Smooth muscle cell (in vitro differentiated cells): ENCODE measurements at regions not wholly inside any gene's neighbourhood (a gene's known extent, or its start where the extent isn't known, plus 50 kb on each side); places are given as distances from the start of the nearest gene placed in this dataset.

Source experiments
- DNase-seq: peaks from one replicate; lab custom pipeline; 2025; ENCODE audit not compliant: unreplicated experiment; lab: John Stamatoyannopoulos, UW
- H2AFZ ChIP-seq: fragments of 200-600 bp; sonication (generic); 2 replicates; pipeline ENCODE4 v1.6.0; 2016; ENCODE audit warnings: antibody characterized with exemption, low read depth, mild to moderate bottlenecking
- H3F3A ChIP-seq: fragments of 200-600 bp; sonication (generic); 2 replicates; pipeline ENCODE4 v1.6.0; 2017; ENCODE audit warnings: antibody characterized with exemption, low read depth
- H3K27ac ChIP-seq: fragments of 200-600 bp; sonication (generic); 2 replicates; pipeline ENCODE4 v1.5.1; 2016; ENCODE audit warnings: low read depth, mild to moderate bottlenecking
- H3K27me3 ChIP-seq: fragments of 200-600 bp; sonication (generic); 2 replicates; pipeline ENCODE4 v1.6.1; 2016; ENCODE audit warnings: low read depth, mild to moderate bottlenecking
- H3K36me3 ChIP-seq: fragments of 200-600 bp; sonication (generic); 2 replicates; pipeline ENCODE4 v1.5.1; 2016; ENCODE audit warnings: low read depth
- H3K4me1 ChIP-seq: fragments of 200-600 bp; sonication (generic); 2 replicates; pipeline ENCODE4 v1.5.1; 2016; ENCODE audit warnings: low read depth
- H3K4me2 ChIP-seq: fragments of 200-600 bp; sonication (generic); 2 replicates; pipeline ENCODE4 v1.6.0; 2016; ENCODE audit warnings: mild to moderate bottlenecking
- H3K4me3 ChIP-seq: fragments of 200-600 bp; sonication (generic); 2 replicates; pipeline ENCODE4 v1.5.1; 2016; ENCODE audit warnings: mild to moderate bottlenecking
- H3K79me2 ChIP-seq: fragments of 200-600 bp; sonication (generic); 2 replicates; pipeline ENCODE4 v1.6.0; 2016; ENCODE audit warnings: low read depth, mild to moderate bottlenecking
- H3K9ac ChIP-seq: fragments of 200-600 bp; sonication (generic); 2 replicates; pipeline ENCODE4 v1.6.0; 2016; ENCODE audit warnings: low read depth
- H3K9me3 ChIP-seq: fragments of 200-600 bp; sonication (generic); replicated peaks from 2 replicates; pipeline ENCODE4 v1.5.1; 2016; ENCODE audit warnings: low read depth
- H4K20me1 ChIP-seq: fragments of 200-600 bp; sonication (generic); 2 replicates; pipeline ENCODE4 v1.6.0; 2016; ENCODE audit warnings: low read depth
- WGBS: methylation state at CpG from one replicate; pipeline ENCODE4 v1.1.7; 2016; ENCODE audit warnings: low lambda C conversion rate; 5-methylcytosine and 5-hydroxymethylcytosine counted together
- TF ChIP-seq, protein P1 (sequence below): fragments of 200-600 bp; sonication (generic); IDR thresholded peaks from 2 replicates; pipeline ENCODE4 v1.5.1; 2017; ENCODE audit warnings: borderline replicate concordance, mild to moderate bottlenecking, antibody characterized with exemption; ENCODE audit not compliant: insufficient read depth, poor library complexity, severe bottlenecking

GRCh38 chr3:96354106-96354505 lies 460.3 kb upstream of the EPHA6 start:
- H3K36me3 ChIP-seq, result no peaks in the 10 kb centered on the region
- H3K79me2 ChIP-seq, result no peaks in the 10 kb centered on the region
- H3K9me3 ChIP-seq, result no peaks in the 10 kb centered on the region
- no peak overlapping the region for H3K4me3 ChIP-seq
- H3K9ac ChIP-seq, result no peak overlapping the region
- H3K27me3 ChIP-seq, result no peaks in the 10 kb centered on the region
- 92% methylated on average over 2 of the region's 2 CpGs for WGBS
- H3K4me1 ChIP-seq, result no peaks in the 10 kb centered on the region
- DNase-seq, result no peak
- TF ChIP-seq, protein P1, sequence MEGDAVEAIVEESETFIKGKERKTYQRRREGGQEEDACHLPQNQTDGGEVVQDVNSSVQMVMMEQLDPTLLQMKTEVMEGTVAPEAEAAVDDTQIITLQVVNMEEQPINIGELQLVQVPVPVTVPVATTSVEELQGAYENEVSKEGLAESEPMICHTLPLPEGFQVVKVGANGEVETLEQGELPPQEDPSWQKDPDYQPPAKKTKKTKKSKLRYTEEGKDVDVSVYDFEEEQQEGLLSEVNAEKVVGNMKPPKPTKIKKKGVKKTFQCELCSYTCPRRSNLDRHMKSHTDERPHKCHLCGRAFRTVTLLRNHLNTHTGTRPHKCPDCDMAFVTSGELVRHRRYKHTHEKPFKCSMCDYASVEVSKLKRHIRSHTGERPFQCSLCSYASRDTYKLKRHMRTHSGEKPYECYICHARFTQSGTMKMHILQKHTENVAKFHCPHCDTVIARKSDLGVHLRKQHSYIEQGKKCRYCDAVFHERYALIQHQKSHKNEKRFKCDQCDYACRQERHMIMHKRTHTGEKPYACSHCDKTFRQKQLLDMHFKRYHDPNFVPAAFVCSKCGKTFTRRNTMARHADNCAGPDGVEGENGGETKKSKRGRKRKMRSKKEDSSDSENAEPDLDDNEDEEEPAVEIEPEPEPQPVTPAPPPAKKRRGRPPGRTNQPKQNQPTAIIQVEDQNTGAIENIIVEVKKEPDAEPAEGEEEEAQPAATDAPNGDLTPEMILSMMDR, result no peak
- no peak overlapping the region for H3K27ac ChIP-seq
- no peaks in the 10 kb centered on the region for H4K20me1 ChIP-seq
- no peak overlapping the region for H2AFZ ChIP-seq
- no peaks in the 10 kb centered on the region for H3F3A ChIP-seq
- H3K4me2 ChIP-seq, result no peak overlapping the region

GRCh38 chr3:96354742-96355141 lies 459.7 kb upstream of the EPHA6 start:
- Histone ChIP-seq H3K36me3 (no peaks in the 10 kb centered on the region), H3K27ac (no peak overlapping the region), H3K9ac (no peak overlapping the region), H2AFZ (no peak overlapping the region), H3K27me3 (no peaks in the 10 kb centered on the region), H3K79me2 (no peaks in the 10 kb centered on the region), H3K4me1 (no peaks in the 10 kb centered on the region), H3K4me3 (no peak overlapping the region), H3K9me3 (no peaks in the 10 kb centered on the region), H3K4me2 (no peak overlapping the region), H3F3A (no peaks in the 10 kb centered on the region), H4K20me1 (no peaks in the 10 kb centered on the region)
- DNase-seq, result no peak
- TF ChIP-seq, protein P1, result no peak

DNA sequence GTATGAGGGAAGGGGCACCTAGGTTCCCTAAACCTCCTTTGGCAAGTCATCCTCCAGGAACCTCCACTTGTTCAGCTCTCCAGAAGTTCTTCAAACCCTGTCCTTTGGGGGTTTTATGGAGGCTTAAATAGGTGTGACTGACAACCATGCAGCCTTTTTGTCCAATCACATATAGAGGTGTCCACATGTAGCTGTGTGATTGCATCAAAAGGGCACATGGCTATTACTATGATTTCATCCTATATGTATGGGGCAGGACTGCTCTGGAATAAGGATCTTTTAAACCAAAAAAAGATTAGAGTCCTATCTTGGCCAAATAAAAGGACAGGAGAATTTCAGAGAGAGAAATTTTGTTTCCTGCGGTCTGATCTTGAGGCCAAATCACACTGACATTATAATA lies 453.2 kb upstream of the EPHA6 start:
- Histone ChIP-seq H2AFZ (no peak overlapping the region), H3K27me3 (no peaks in the 10 kb centered on the region), H3K9me3 (no peaks in the 10 kb centered on the region), H3F3A (no peaks in the 10 kb centered on the region), H3K27ac (no peak overlapping the region), H3K4me2 (no peak overlapping the region), H3K79me2 (no peaks in the 10 kb centered on the region), H3K4me1 (no peaks in the 10 kb centered on the region), H3K4me3 (no peak overlapping the region), H4K20me1 (no peaks in the 10 kb centered on the region), H3K36me3 (no peaks in the 10 kb centered on the region), H3K9ac (no peak overlapping the region)
- TF ChIP-seq, protein P1, result no peak
- 92% methylated on average over 1 of the region's 1 CpG for WGBS
- no peak for DNase-seq

- H3K27ac ChIP-seq, result no peak overlapping the region
- no peaks in the 10 kb centered on the region for H3K36me3 ChIP-seq
- TF ChIP-seq, protein P1, result no peak
- DNase-seq, result no peak
- no peak overlapping the region for H3K4me3 ChIP-seq
- H4K20me1 ChIP-seq, result no peaks in the 10 kb centered on the region
- H3K9ac ChIP-seq, result no peak overlapping the region
- no peaks in the 10 kb centered on the region for H3K79me2 ChIP-seq
- no peaks in the 10 kb centered on the region for H3K9me3 ChIP-seq
- no peaks in the 10 kb centered on the region for H3K27me3 ChIP-seq
- H3F3A ChIP-seq, result no peaks in the 10 kb centered on the region
- no peak overlapping the region for H3K4me2 ChIP-seq
- H3K4me1 ChIP-seq, result no peaks in the 10 kb centered on the region
- no peak overlapping the region for H2AFZ ChIP-seq
These were observed 443.8 kb upstream of the EPHA6 start for GRCh38 chr3:96370637-96371036.
